ENCODE measurements at regions not wholly inside any gene's neighbourhood (a gene's known extent, or its start where the extent isn't known, plus 50 kb on each side); places are given as distances from the start of the nearest gene placed in this dataset.

DNA sequence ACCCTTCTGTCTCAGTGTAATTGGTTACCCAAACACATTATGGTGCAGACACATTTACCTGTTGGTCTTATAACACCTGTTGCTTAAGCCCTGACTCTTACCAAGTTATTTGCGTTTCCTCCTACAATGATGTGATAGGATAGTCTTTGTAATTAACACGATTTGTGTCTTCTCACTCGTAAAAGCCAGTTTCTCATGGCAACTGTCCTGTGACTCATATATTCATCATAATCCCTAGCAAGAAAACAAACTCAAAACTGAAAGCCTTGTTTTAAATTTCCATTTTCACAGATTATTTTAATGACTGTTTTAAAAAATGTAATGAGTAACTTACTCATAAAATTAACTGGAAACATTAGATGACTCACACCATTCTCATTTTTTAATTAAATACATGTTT lies 495.2 kb downstream of the NLGN4X start:
- TF ChIP-seq YY1 (IDR thresholded peaks at IDR 0.05; ENCODE audit: insufficient read depth, insufficient read length) (no peak), ZNF274 (IDR thresholded peaks at IDR 0.05; ENCODE audit: low read depth, low read length) (no peak)

Measured in NT2/D1 (cell line).